ENCODE measurements at regions not wholly inside any gene's neighbourhood (a gene's known extent, or its start where the extent isn't known, plus 50 kb on each side); places are given as distances from the start of the nearest gene placed in this dataset.

GRCh38 chr2:43012966-43013365 lies 213.4 kb downstream of the ZFP36L2 start:
- TF ChIP-seq, protein P1, sequence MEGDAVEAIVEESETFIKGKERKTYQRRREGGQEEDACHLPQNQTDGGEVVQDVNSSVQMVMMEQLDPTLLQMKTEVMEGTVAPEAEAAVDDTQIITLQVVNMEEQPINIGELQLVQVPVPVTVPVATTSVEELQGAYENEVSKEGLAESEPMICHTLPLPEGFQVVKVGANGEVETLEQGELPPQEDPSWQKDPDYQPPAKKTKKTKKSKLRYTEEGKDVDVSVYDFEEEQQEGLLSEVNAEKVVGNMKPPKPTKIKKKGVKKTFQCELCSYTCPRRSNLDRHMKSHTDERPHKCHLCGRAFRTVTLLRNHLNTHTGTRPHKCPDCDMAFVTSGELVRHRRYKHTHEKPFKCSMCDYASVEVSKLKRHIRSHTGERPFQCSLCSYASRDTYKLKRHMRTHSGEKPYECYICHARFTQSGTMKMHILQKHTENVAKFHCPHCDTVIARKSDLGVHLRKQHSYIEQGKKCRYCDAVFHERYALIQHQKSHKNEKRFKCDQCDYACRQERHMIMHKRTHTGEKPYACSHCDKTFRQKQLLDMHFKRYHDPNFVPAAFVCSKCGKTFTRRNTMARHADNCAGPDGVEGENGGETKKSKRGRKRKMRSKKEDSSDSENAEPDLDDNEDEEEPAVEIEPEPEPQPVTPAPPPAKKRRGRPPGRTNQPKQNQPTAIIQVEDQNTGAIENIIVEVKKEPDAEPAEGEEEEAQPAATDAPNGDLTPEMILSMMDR (IDR thresholded peaks at IDR 0.05; ENCODE audit: borderline replicate concordance, insufficient read depth, low read depth, low read length) = no peak
- H3K4me3 ChIP-seq (ENCODE audit: low read depth, low read length) = no peak overlapping the region

- TF ChIP-seq, protein P1 (IDR thresholded peaks at IDR 0.05; ENCODE audit: borderline replicate concordance, insufficient read depth, low read depth, low read length) = no peak
- H3K4me3 ChIP-seq (ENCODE audit: low read depth, low read length) = no peak overlapping the region
Measured at GRCh38 chr2:43011158-43011491, 215.3 kb downstream of the ZFP36L2 start.

- TF ChIP-seq, protein P1 (IDR thresholded peaks at IDR 0.05; ENCODE audit: borderline replicate concordance, insufficient read depth, low read depth, low read length) = no peak
- H3K4me3 ChIP-seq (ENCODE audit: low read depth, low read length) = no peak overlapping the region
Measured at GRCh38 chr2:43010438-43011157, 215.8 kb downstream of the ZFP36L2 start.

GRCh38 chr2:43009448-43009847 lies 217.0 kb downstream of the ZFP36L2 start:
- TF ChIP-seq, protein P1 (IDR thresholded peaks at IDR 0.05; ENCODE audit: borderline replicate concordance, insufficient read depth, low read depth, low read length) = no peak

DNA sequence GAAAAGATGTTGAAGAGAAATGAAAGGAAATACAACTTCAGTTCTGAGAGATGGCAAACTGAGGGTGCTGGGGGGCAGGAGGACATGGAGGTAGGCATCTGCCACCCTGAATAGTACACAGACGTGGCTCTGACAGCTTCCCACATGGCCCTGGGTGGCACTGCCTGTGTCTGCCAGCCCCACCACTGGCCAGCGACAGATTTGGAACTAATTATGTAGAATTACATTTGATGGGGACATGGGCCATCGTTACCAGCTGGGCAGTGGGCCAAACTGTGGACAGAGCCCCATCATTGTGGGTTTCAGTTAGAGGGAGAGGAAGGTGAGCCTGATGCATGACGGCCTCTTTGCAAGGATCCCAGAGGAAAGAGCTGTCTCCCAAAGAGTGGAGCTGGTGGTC lies 216.0 kb upstream of the HAAO start:
- H3K4me3 ChIP-seq (ENCODE audit: low read depth, low read length) = no peak overlapping the region
- TF ChIP-seq, protein P1 (IDR thresholded peaks at IDR 0.05; ENCODE audit: borderline replicate concordance, insufficient read depth, low read depth, low read length) = no peak

More at GRCh38 chr2:43009448-43009847, 217.0 kb downstream of the ZFP36L2 start:
- H3K4me3 ChIP-seq (ENCODE audit: low read depth, low read length) = no peak overlapping the region

- no peak overlapping the region for H3K4me3 ChIP-seq (ENCODE audit: low read depth, low read length)
- TF ChIP-seq, protein P1 (IDR thresholded peaks at IDR 0.05; ENCODE audit: borderline replicate concordance, insufficient read depth, low read depth, low read length) = no peak
Measured at GRCh38 chr2:43007901-43008300, 215.5 kb upstream of the HAAO start.

- H3K4me3 ChIP-seq (ENCODE audit: low read depth, low read length) = no peak overlapping the region
- TF ChIP-seq, protein P1 (IDR thresholded peaks at IDR 0.05; ENCODE audit: borderline replicate concordance, insufficient read depth, low read depth, low read length) = no peak
Measured at GRCh38 chr2:43006834-43007543, 214.6 kb upstream of the HAAO start.

All from GM12875 (cell line).